ENCODE measurements at regions not wholly inside any gene's neighbourhood (a gene's known extent, or its start where the extent isn't known, plus 50 kb on each side); places are given as distances from the start of the nearest gene placed in this dataset.
"Not testable (repeated sequence)": the region's sequence is repeated elsewhere in the genome, so short reads cannot be mapped to it uniquely, and the experiment has no call there.

- not testable (repeated sequence) for TF ChIP-seq MAX (IDR thresholded peaks at IDR 0.05); POLR2AphosphoS5 (IDR thresholded peaks at IDR 0.05; ENCODE audit: low read depth, low read length); CTCF (IDR thresholded peaks at IDR 0.05 in 2 of 3, conservative IDR thresholded peaks at IDR 0.05 in 1 of 3; ENCODE audit: borderline replicate concordance in 1 of 3, insufficient read depth in 1 of 3, low read depth in 2 of 3, low read length in 2 of 3)
Measured at GRCh38 chr10:42335653-42336296, 302.6 kb downstream of the ZNF33B start.
